Adrenal gland (tissue), 5 donors: ENCODE measurements at regions not wholly inside any gene's neighbourhood (a gene's known extent, or its start where the extent isn't known, plus 50 kb on each side); places are given as distances from the start of the nearest gene placed in this dataset.

Experiments used
- POLR2A ChIP-seq, 2 donors: fragments of 450-650 bp; IDR thresholded peaks; one replicate each; pipeline ENCODE4 v1.6.1; 2017; ENCODE audit warnings: antibody characterized with exemption in 2 of 2, mild to moderate bottlenecking in 2 of 2, moderate library complexity in 1 of 2
- TF ChIP-seq, protein P1 (sequence below), 6 experiments: fragments of 450-650 bp in 4 of 6; fragments of 200-600 bp in 2 of 6; sonication (generic) in 1 of 6; IDR thresholded peaks; 1 replicate in 5 of 6; 2 replicates in 1 of 6; pipeline versions ENCODE4 v1.5.1 to v1.8.0; 2016 to 2021; ENCODE audit warnings: antibody characterized with exemption in 6 of 6, mild to moderate bottlenecking in 2 of 6, moderate library complexity in 1 of 6
- donor health status: DM: no; HTN: no; CAD: no.

- TF ChIP-seq, protein P1, sequence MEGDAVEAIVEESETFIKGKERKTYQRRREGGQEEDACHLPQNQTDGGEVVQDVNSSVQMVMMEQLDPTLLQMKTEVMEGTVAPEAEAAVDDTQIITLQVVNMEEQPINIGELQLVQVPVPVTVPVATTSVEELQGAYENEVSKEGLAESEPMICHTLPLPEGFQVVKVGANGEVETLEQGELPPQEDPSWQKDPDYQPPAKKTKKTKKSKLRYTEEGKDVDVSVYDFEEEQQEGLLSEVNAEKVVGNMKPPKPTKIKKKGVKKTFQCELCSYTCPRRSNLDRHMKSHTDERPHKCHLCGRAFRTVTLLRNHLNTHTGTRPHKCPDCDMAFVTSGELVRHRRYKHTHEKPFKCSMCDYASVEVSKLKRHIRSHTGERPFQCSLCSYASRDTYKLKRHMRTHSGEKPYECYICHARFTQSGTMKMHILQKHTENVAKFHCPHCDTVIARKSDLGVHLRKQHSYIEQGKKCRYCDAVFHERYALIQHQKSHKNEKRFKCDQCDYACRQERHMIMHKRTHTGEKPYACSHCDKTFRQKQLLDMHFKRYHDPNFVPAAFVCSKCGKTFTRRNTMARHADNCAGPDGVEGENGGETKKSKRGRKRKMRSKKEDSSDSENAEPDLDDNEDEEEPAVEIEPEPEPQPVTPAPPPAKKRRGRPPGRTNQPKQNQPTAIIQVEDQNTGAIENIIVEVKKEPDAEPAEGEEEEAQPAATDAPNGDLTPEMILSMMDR (IDR thresholded peaks at IDR 0.05) = no peak
- no peak for TF ChIP-seq POLR2A (IDR thresholded peaks at IDR 0.05)
Observed at GRCh38 chr18:28855524-28855923, 678.6 kb upstream of the CDH2 start.
